Colonic mucosa (tissue), 4 donors: ENCODE measurements at regions not wholly inside any gene's neighbourhood (a gene's known extent, or its start where the extent isn't known, plus 50 kb on each side); places are given as distances from the start of the nearest gene placed in this dataset.

Experiments
- DNase-seq: peaks from one replicate; pipeline ENCODE4 v3.0.0-alpha.2; 2020
- H3K27ac ChIP-seq: fragments of 200-600 bp; one replicate; pipeline ENCODE4 v1.8.0; 2021
- H3K27me3 ChIP-seq: fragments of 200-600 bp; one replicate; pipeline ENCODE4 v1.8.0; 2021
- H3K36me3 ChIP-seq: fragments of 200-600 bp; one replicate; pipeline ENCODE4 v1.8.0; 2021
- H3K4me1 ChIP-seq: fragments of 200-600 bp; one replicate; pipeline ENCODE4 v1.8.0; 2021; ENCODE audit warnings: mild to moderate bottlenecking
- H3K4me3 ChIP-seq: fragments of 200-600 bp; one replicate; pipeline ENCODE4 v1.8.0; 2021
- H3K9ac ChIP-seq, 2 donors: one replicate each; pipeline ENCODE4 v1.7.0; 2013; ENCODE audit warnings: control low read depth in 2 of 2, low read depth in 2 of 2, low read length in 2 of 2
- H3K9me3 ChIP-seq: fragments of 200-600 bp; one replicate; pipeline ENCODE4 v1.8.0; 2021
- intact Hi-C: fragments of 100-400 bp; cut with DNase I; formaldehyde crosslinking; loops from one replicate; pipeline ENCODE4 v1.14.1; 2022
- TF ChIP-seq, protein P1 (sequence below): fragments of 200-600 bp; IDR thresholded peaks from one replicate; pipeline ENCODE4 v1.8.0; 2022; ENCODE audit warnings: antibody characterized with exemption, mild to moderate bottlenecking
- donor health status: healthy.
- donor health status: DM: no; HTN: no; CAD: no.
- donor health status: DM: no; HTN: no; CAD: no.

GRCh38 chr9:8262625-8263622 is 463.3 kb upstream of the DMAC1 start:
- DNase-seq: no peak
- no peaks in the 10 kb centered on the region for H3K27me3 ChIP-seq
- no peak overlapping the region for H3K4me3 ChIP-seq
- H3K4me1 ChIP-seq: no peaks in the 10 kb centered on the region
- H3K9me3 ChIP-seq: no peaks in the 10 kb centered on the region
- no peaks in the 10 kb centered on the region for H3K36me3 ChIP-seq
- H3K27ac ChIP-seq: no peak overlapping the region
- intact Hi-C loops: no loop called here
- TF ChIP-seq, protein P1, sequence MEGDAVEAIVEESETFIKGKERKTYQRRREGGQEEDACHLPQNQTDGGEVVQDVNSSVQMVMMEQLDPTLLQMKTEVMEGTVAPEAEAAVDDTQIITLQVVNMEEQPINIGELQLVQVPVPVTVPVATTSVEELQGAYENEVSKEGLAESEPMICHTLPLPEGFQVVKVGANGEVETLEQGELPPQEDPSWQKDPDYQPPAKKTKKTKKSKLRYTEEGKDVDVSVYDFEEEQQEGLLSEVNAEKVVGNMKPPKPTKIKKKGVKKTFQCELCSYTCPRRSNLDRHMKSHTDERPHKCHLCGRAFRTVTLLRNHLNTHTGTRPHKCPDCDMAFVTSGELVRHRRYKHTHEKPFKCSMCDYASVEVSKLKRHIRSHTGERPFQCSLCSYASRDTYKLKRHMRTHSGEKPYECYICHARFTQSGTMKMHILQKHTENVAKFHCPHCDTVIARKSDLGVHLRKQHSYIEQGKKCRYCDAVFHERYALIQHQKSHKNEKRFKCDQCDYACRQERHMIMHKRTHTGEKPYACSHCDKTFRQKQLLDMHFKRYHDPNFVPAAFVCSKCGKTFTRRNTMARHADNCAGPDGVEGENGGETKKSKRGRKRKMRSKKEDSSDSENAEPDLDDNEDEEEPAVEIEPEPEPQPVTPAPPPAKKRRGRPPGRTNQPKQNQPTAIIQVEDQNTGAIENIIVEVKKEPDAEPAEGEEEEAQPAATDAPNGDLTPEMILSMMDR: no peak
- no peak overlapping the region for H3K9ac ChIP-seq

- no peak overlapping the region for H3K27ac ChIP-seq
- H3K27me3 ChIP-seq: no peaks in the 10 kb centered on the region
- no peak for DNase-seq
- H3K4me3 ChIP-seq: no peak overlapping the region
- TF ChIP-seq, protein P1: no peak
- no peaks in the 10 kb centered on the region for H3K36me3 ChIP-seq
- no peaks in the 10 kb centered on the region for H3K4me1 ChIP-seq
- no peaks in the 10 kb centered on the region for H3K9me3 ChIP-seq
- intact Hi-C loops: no loop called here
- no peak overlapping the region for H3K9ac ChIP-seq
Measured at GRCh38 chr9:8261737-8262136, 462.2 kb upstream of the DMAC1 start.

- Histone ChIP-seq H3K4me3 (no peak overlapping the region), H3K4me1 (no peaks in the 10 kb centered on the region), H3K27ac (no peak overlapping the region), H3K27me3 (no peaks in the 10 kb centered on the region), H3K36me3 (no peaks in the 10 kb centered on the region), H3K9me3 (no peaks in the 10 kb centered on the region), H3K9ac (no peak overlapping the region)
- no peak for DNase-seq
- intact Hi-C loops: no loop called here
- TF ChIP-seq, protein P1: no peak
Measured at GRCh38 chr9:8259028-8259427, 459.4 kb upstream of the DMAC1 start.

GRCh38 chr9:8256880-8257279 is 457.3 kb upstream of the DMAC1 start:
- DNase-seq: no peak
- intact Hi-C loops: no loop called here
- Histone ChIP-seq H3K9me3 (no peaks in the 10 kb centered on the region), H3K9ac (no peak overlapping the region), H3K27ac (no peak overlapping the region), H3K36me3 (no peaks in the 10 kb centered on the region), H3K4me3 (no peak overlapping the region), H3K4me1 (no peaks in the 10 kb centered on the region), H3K27me3 (no peaks in the 10 kb centered on the region)
- TF ChIP-seq, protein P1: no peak

DNA sequence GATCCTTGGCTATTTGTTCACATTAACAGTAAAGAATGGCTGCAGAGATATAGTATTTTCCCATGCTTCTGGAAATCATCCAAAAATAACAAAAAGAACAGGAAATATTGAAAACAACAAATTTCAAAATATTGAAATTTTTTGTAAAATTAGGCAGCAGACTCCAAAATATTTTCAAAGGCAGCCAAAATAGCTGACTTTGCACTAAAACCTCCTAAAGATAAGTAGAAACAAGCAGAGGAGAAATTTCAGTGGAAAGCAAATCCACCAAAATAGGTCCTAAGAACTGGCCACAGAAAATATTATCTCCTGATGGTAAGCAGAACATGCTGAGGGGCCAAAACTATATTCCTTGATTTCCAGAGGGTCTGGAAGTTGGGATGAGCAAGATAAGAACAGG is 456.3 kb upstream of the DMAC1 start:
- H3K9ac ChIP-seq: no peak overlapping the region
- no peaks in the 10 kb centered on the region for H3K4me1 ChIP-seq
- DNase-seq: no peak
- no peaks in the 10 kb centered on the region for H3K36me3 ChIP-seq
- no peaks in the 10 kb centered on the region for H3K9me3 ChIP-seq
- no peak overlapping the region for H3K27ac ChIP-seq
- H3K4me3 ChIP-seq: no peak overlapping the region
- H3K27me3 ChIP-seq: no peaks in the 10 kb centered on the region
- TF ChIP-seq, protein P1: no peak
- intact Hi-C loops: no loop called here
